H9 (cell line): ENCODE measurements at regions not wholly inside any gene's neighbourhood (a gene's known extent, or its start where the extent isn't known, plus 50 kb on each side); places are given as distances from the start of the nearest gene placed in this dataset.

Source experiments
- DNase-seq: peaks from one replicate; pipeline ENCODE4 v3.0.0-alpha.2; 2017
- H2AFZ ChIP-seq: one replicate; pipeline ENCODE4 v1.6.1; 2013; ENCODE audit warnings: mild to moderate bottlenecking, low read length, control low read depth, moderate library complexity
- H2AK5ac ChIP-seq: 2 replicates; pipeline ENCODE4 v1.6.1; 2013; ENCODE audit warnings: low read length, control low read depth, mixed read lengths; ENCODE audit not compliant: insufficient read length
- H2BK120ac ChIP-seq: one replicate; pipeline ENCODE4 v1.6.1; 2013; ENCODE audit warnings: low read depth, mild to moderate bottlenecking, low read length, control low read depth, inconsistent platforms; ENCODE audit not compliant: poor library complexity, severe bottlenecking
- H2BK12ac ChIP-seq: 2 replicates; pipeline ENCODE4 v1.6.1; 2013; ENCODE audit warnings: low read length, control low read depth, mixed read lengths, low read depth; ENCODE audit not compliant: insufficient read length
- H2BK15ac ChIP-seq: 2 replicates; pipeline ENCODE4 v1.6.1; 2013; ENCODE audit warnings: low read depth, low read length, control low read depth
- H2BK20ac ChIP-seq: one replicate; pipeline ENCODE4 v1.6.1; 2013; ENCODE audit warnings: low read depth, mild to moderate bottlenecking, low read length, control low read depth, inconsistent platforms; ENCODE audit not compliant: poor library complexity, severe bottlenecking
- H2BK5ac ChIP-seq: 2 replicates; pipeline ENCODE4 v1.6.1; 2013; ENCODE audit warnings: low read length, control low read depth, mixed read lengths; ENCODE audit not compliant: insufficient read length
- H3K14ac ChIP-seq: 2 replicates; pipeline ENCODE4 v1.6.1; 2013; ENCODE audit warnings: low read length, control low read depth; ENCODE audit not compliant: insufficient read depth
- H3K18ac ChIP-seq: 2 replicates; pipeline ENCODE4 v1.6.1; 2013; ENCODE audit warnings: low read depth, mild to moderate bottlenecking, mixed read lengths, low read length, control low read depth; ENCODE audit not compliant: insufficient read length
- H3K23ac ChIP-seq: 2 replicates; pipeline ENCODE4 v1.6.1; 2013; ENCODE audit warnings: low read length, control low read depth, mixed read lengths, low read depth; ENCODE audit not compliant: insufficient read length
- H3K23me2 ChIP-seq: 2 replicates; pipeline ENCODE4 v1.6.1; 2013; ENCODE audit warnings: low read depth, mild to moderate bottlenecking, mixed read lengths, low read length, control low read depth; ENCODE audit not compliant: insufficient read length, poor library complexity, severe bottlenecking
- H3K27ac ChIP-seq: 2 replicates; pipeline ENCODE4 v1.5.1; 2013; ENCODE audit warnings: low read length, control low read depth, mixed read lengths, low read depth; ENCODE audit not compliant: insufficient read length
- H3K27me3 ChIP-seq: 2 replicates; pipeline ENCODE4 v1.6.1; 2013; ENCODE audit warnings: low read length, control low read depth, inconsistent platforms; ENCODE audit not compliant: insufficient read depth
- H3K4ac ChIP-seq: 2 replicates; pipeline ENCODE4 v1.6.1; 2013; ENCODE audit warnings: low read depth, mild to moderate bottlenecking, control low read depth, inconsistent platforms, low read length, moderate library complexity
- H3K4me1 ChIP-seq: 2 replicates; pipeline ENCODE4 v1.6.1; 2013; ENCODE audit warnings: low read length, control low read depth, inconsistent platforms; ENCODE audit not compliant: insufficient read depth
- H3K4me2 ChIP-seq: 2 replicates; pipeline ENCODE4 v1.6.1; 2013; ENCODE audit warnings: low read length, control low read depth, mixed read lengths; ENCODE audit not compliant: insufficient read length, insufficient read depth
- H3K56ac ChIP-seq: 2 replicates; pipeline ENCODE4 v1.6.1; 2013; ENCODE audit warnings: low read depth, mild to moderate bottlenecking, mixed read lengths, low read length, control low read depth; ENCODE audit not compliant: insufficient read length
- H3K79me1 ChIP-seq: 2 replicates; pipeline ENCODE4 v1.6.1; 2013; ENCODE audit warnings: low read depth, mild to moderate bottlenecking, moderate library complexity, low read length, control low read depth, inconsistent platforms; ENCODE audit not compliant: insufficient read depth, poor library complexity, severe bottlenecking
- H3K79me2 ChIP-seq: 2 replicates; pipeline ENCODE4 v1.6.1; 2013; ENCODE audit warnings: low read length, control low read depth, inconsistent platforms; ENCODE audit not compliant: insufficient read depth
- H3K9ac ChIP-seq: 2 replicates; pipeline ENCODE4 v1.6.1; 2013; ENCODE audit warnings: low read length, control low read depth, mixed read lengths; ENCODE audit not compliant: insufficient read length; ENCODE audit errors: extremely low read depth
- H3K9me3 ChIP-seq: one replicate; pipeline ENCODE4 v1.6.1; 2013; ENCODE audit warnings: low read depth, low read length, inconsistent platforms; ENCODE audit not compliant: control insufficient read depth
- H3T11ph ChIP-seq: one replicate; pipeline ENCODE4 v1.6.1; 2013; ENCODE audit warnings: mild to moderate bottlenecking, low read length, control low read depth, inconsistent platforms
- H4K20me1 ChIP-seq: one replicate; pipeline ENCODE4 v1.6.1; 2013; ENCODE audit not compliant: control insufficient read depth, insufficient read length, insufficient read depth
- H4K5ac ChIP-seq: 2 replicates; pipeline ENCODE4 v1.6.1; 2013; ENCODE audit warnings: low read depth, mild to moderate bottlenecking, mixed read lengths, low read length, control low read depth; ENCODE audit not compliant: insufficient read length
- H4K8ac ChIP-seq: replicated peaks from 2 replicates; pipeline ENCODE4 v1.6.1; 2013; ENCODE audit warnings: low read length, control low read depth, mixed read lengths, low read depth; ENCODE audit not compliant: insufficient read length
- H4K91ac ChIP-seq: 2 replicates; pipeline ENCODE4 v1.6.1; 2013; ENCODE audit warnings: low read depth, mild to moderate bottlenecking, moderate library complexity, mixed read lengths, low read length, control low read depth; ENCODE audit not compliant: insufficient read length
- H3K27ac Mint-ChIP-seq, 3 experiments: 2 replicates in 2 of 3; 3 replicates in 1 of 3; pipeline ENCODE4 v1.8.0; 2020 to 2021; ENCODE audit warnings: mixed read lengths in 3 of 3, mild to moderate bottlenecking in 1 of 3, moderate library complexity in 1 of 3
- H3K27me3 Mint-ChIP-seq: 2 replicates; pipeline ENCODE4 v1.8.0; 2021; ENCODE audit warnings: low read depth, mild to moderate bottlenecking, moderate library complexity, mixed read lengths
- H3K36me3 Mint-ChIP-seq, 3 experiments: 2 replicates in 2 of 3; 3 replicates in 1 of 3; pipeline ENCODE4 v1.8.0; 2020 to 2021; ENCODE audit warnings: low read depth in 3 of 3, mixed read lengths in 3 of 3; ENCODE audit not compliant: insufficient read depth in 1 of 3
- H3K4me1 Mint-ChIP-seq, 2 experiments: 2 replicates each; pipeline ENCODE4 v1.8.0; 2020; ENCODE audit warnings: mixed read lengths in 2 of 2
- H3K4me3 Mint-ChIP-seq, 2 experiments: 2 replicates in 1 of 2; 3 replicates in 1 of 2; pipeline ENCODE4 v1.8.0; 2020 to 2021; ENCODE audit warnings: mild to moderate bottlenecking in 2 of 2, mixed read lengths in 2 of 2, moderate library complexity in 1 of 2
- H3K9me3 Mint-ChIP-seq, 2 experiments: 2 replicates in 1 of 2; 3 replicates in 1 of 2; pipeline ENCODE4 v1.8.0; 2020; ENCODE audit warnings: mild to moderate bottlenecking in 2 of 2, mixed read lengths in 2 of 2, moderate library complexity in 1 of 2
- WGBS: extraction: QIAGEN DNeasy Blood & Tissue Kit; methylation state at CpG from one replicate; pipeline ENCODE4 v1.1.7; 2013; ENCODE audit warnings: missing lambda C conversion rate, low lambda C conversion rate, mixed read lengths; ENCODE audit not compliant: insufficient read length; ENCODE audit errors: extremely low coverage; 5-methylcytosine and 5-hydroxymethylcytosine counted together
- TF ChIP-seq, protein P1 (sequence below): fragments of 200-600 bp; sonication (generic); conservative IDR thresholded peaks from 3 replicates; pipeline ENCODE4 v1.8.0; 2021; ENCODE audit warnings: antibody characterized with exemption, mild to moderate bottlenecking

GRCh38 chr2:217154923-217155322 is 295.1 kb upstream of the TNP1 start:
- Histone ChIP-seq H2BK20ac (no peak overlapping the region), H3K4me2 (no peak overlapping the region), H3K56ac (no peak overlapping the region), H3K27me3 (no peaks in the 10 kb centered on the region), H3T11ph (no peak overlapping the region), H3K23ac (no peak overlapping the region), H4K20me1 (no peaks in the 10 kb centered on the region), H4K8ac (no peak overlapping the region), H2BK15ac (no peak overlapping the region), H2BK120ac (no peak overlapping the region), H2BK12ac (no peak overlapping the region), H2AK5ac (no peak overlapping the region), H3K27ac (no peak overlapping the region), H2AFZ (no peak overlapping the region), H2BK5ac (no peak overlapping the region), H3K9me3 (no peaks in the 10 kb centered on the region), H3K23me2 (no peaks in the 10 kb centered on the region), H3K79me2 (no peaks in the 10 kb centered on the region), H3K9ac (no peak overlapping the region), H4K5ac (no peak overlapping the region), H3K18ac (no peak overlapping the region), H3K4ac (no peak overlapping the region), H3K14ac (no peak overlapping the region), H4K91ac (no peak overlapping the region), H3K4me1 (no peaks in the 10 kb centered on the region), H3K79me1 (no peaks in the 10 kb centered on the region)
- DNase-seq = no peak
- no peaks in the 10 kb centered on the region for H3K9me3 Mint-ChIP-seq
- peaks cover 23% of the 10 kb centered on the region for H3K27me3 Mint-ChIP-seq
- TF ChIP-seq, protein P1, sequence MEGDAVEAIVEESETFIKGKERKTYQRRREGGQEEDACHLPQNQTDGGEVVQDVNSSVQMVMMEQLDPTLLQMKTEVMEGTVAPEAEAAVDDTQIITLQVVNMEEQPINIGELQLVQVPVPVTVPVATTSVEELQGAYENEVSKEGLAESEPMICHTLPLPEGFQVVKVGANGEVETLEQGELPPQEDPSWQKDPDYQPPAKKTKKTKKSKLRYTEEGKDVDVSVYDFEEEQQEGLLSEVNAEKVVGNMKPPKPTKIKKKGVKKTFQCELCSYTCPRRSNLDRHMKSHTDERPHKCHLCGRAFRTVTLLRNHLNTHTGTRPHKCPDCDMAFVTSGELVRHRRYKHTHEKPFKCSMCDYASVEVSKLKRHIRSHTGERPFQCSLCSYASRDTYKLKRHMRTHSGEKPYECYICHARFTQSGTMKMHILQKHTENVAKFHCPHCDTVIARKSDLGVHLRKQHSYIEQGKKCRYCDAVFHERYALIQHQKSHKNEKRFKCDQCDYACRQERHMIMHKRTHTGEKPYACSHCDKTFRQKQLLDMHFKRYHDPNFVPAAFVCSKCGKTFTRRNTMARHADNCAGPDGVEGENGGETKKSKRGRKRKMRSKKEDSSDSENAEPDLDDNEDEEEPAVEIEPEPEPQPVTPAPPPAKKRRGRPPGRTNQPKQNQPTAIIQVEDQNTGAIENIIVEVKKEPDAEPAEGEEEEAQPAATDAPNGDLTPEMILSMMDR = no peak
- no CpG with 5 or more reads among the region's 9 CpGs for WGBS
- no peaks in the 10 kb centered on the region for H3K4me1 Mint-ChIP-seq
- no peaks in the 10 kb centered on the region; a peak in 1 of 7 replicates for H3K36me3 Mint-ChIP-seq
- H3K27ac Mint-ChIP-seq = no peak overlapping the region
- no peak overlapping the region for H3K4me3 Mint-ChIP-seq
